GM18499 (cell line): ENCODE measurements at regions not wholly inside any gene's neighbourhood (a gene's known extent, or its start where the extent isn't known, plus 50 kb on each side); places are given as distances from the start of the nearest gene placed in this dataset.
"Not testable (repeated sequence)": the region's sequence is repeated elsewhere in the genome, so short reads cannot be mapped to it uniquely, and the experiment has no call there.

Experiments
- ATAC-seq: cut with Tn5 transposase; IDR thresholded peaks from one replicate; pipeline ENCODE4 v1.9.1; 2021; ENCODE audit warnings: moderate number of reproducible peaks; ENCODE audit not compliant: insufficient read depth, unreplicated experiment

- no peak for ATAC-seq
Observed at GRCh38 chr6:119453242-119454200, 104.0 kb upstream of the MAN1A1 start.

GRCh38 chr6:119449331-119450156 lies 100.0 kb upstream of the MAN1A1 start:
- ATAC-seq = no peak

- ATAC-seq = no peak
Observed at GRCh38 chr6:119447921-119448320, 98.4 kb upstream of the MAN1A1 start.

GRCh38 chr6:119446609-119447008 lies 97.0 kb upstream of the MAN1A1 start:
- ATAC-seq = no peak

GRCh38 chr6:119446115-119446554 lies 96.6 kb upstream of the MAN1A1 start:
- no peak for ATAC-seq

GRCh38 chr6:119445666-119446065 lies 96.1 kb upstream of the MAN1A1 start:
- ATAC-seq = no peak

GRCh38 chr6:119444642-119445557 lies 95.3 kb upstream of the MAN1A1 start:
- ATAC-seq = peak; percentile 54

- no peak for ATAC-seq
Observed at GRCh38 chr6:119443993-119444641, 94.6 kb upstream of the MAN1A1 start.

- peak; percentile 42 for ATAC-seq
Observed at GRCh38 chr6:119442776-119443184, 93.2 kb upstream of the MAN1A1 start.

GRCh38 chr6:119440953-119441352 lies 91.4 kb upstream of the MAN1A1 start:
- ATAC-seq = no peak

GRCh38 chr6:119436583-119436982 lies 87.0 kb upstream of the MAN1A1 start:
- ATAC-seq = no peak

- ATAC-seq = no peak
Observed at GRCh38 chr6:119431799-119432198, 82.2 kb upstream of the MAN1A1 start.

- ATAC-seq = no peak
Observed at GRCh38 chr6:119430805-119431204, 81.2 kb upstream of the MAN1A1 start.

GRCh38 chr6:119428633-119429032 lies 79.1 kb upstream of the MAN1A1 start:
- ATAC-seq = no peak

- no peak for ATAC-seq
Observed at GRCh38 chr6:119426619-119427018, 77.1 kb upstream of the MAN1A1 start.

GRCh38 chr6:119423996-119424395 lies 74.4 kb upstream of the MAN1A1 start:
- ATAC-seq = no peak

GRCh38 chr6:119418084-119418483 lies 68.5 kb upstream of the MAN1A1 start:
- ATAC-seq = not testable (repeated sequence)

- no peak for ATAC-seq
Observed at GRCh38 chr6:119407156-119407555, 57.6 kb upstream of the MAN1A1 start.

- ATAC-seq = not testable (repeated sequence)
Observed at GRCh38 chr6:119405114-119405513, 55.6 kb upstream of the MAN1A1 start.
